NB4 (cell line): ENCODE measurements at regions not wholly inside any gene's neighbourhood (a gene's known extent, or its start where the extent isn't known, plus 50 kb on each side); places are given as distances from the start of the nearest gene placed in this dataset.

Experiments used
- DNase-seq: peaks from one replicate; pipeline ENCODE4 v3.0.0; 2010; ENCODE audit warnings: low read depth
- H3K4me3 ChIP-seq: one replicate; pipeline ENCODE4 v1.5.1; 2011; ENCODE audit warnings: mild to moderate bottlenecking, low read depth, low read length, moderate library complexity
- MAX ChIP-seq: IDR thresholded peaks from 2 replicates; pipeline ENCODE4 v1.6.1; 2011; ENCODE audit warnings: low read depth, low read length
- MYC ChIP-seq: IDR thresholded peaks from 2 replicates; pipeline ENCODE4 v1.6.1; 2011; ENCODE audit warnings: low read depth, low read length
- POLR2A ChIP-seq: IDR thresholded peaks from 2 replicates; pipeline ENCODE4 v1.6.1; 2011; ENCODE audit warnings: mild to moderate bottlenecking; ENCODE audit not compliant: insufficient read length; ENCODE audit errors: extremely low read depth
- TF ChIP-seq, protein P1 (sequence below): IDR thresholded peaks from one replicate; pipeline ENCODE4 v1.5.1; 2012; ENCODE audit warnings: low read depth, low read length

- TF ChIP-seq MAX (no peak), POLR2A (no peak)
- TF ChIP-seq, protein P1, sequence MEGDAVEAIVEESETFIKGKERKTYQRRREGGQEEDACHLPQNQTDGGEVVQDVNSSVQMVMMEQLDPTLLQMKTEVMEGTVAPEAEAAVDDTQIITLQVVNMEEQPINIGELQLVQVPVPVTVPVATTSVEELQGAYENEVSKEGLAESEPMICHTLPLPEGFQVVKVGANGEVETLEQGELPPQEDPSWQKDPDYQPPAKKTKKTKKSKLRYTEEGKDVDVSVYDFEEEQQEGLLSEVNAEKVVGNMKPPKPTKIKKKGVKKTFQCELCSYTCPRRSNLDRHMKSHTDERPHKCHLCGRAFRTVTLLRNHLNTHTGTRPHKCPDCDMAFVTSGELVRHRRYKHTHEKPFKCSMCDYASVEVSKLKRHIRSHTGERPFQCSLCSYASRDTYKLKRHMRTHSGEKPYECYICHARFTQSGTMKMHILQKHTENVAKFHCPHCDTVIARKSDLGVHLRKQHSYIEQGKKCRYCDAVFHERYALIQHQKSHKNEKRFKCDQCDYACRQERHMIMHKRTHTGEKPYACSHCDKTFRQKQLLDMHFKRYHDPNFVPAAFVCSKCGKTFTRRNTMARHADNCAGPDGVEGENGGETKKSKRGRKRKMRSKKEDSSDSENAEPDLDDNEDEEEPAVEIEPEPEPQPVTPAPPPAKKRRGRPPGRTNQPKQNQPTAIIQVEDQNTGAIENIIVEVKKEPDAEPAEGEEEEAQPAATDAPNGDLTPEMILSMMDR, result no peak
- no peak overlapping the region for H3K4me3 ChIP-seq
- no peak for DNase-seq
Observed at GRCh38 chr10:118805146-118805545, 50.4 kb upstream of the CACUL1 start.

- DNase-seq, result no peak
Observed at GRCh38 chr10:118807512-118808305, 52.9 kb upstream of the CACUL1 start.

DNA sequence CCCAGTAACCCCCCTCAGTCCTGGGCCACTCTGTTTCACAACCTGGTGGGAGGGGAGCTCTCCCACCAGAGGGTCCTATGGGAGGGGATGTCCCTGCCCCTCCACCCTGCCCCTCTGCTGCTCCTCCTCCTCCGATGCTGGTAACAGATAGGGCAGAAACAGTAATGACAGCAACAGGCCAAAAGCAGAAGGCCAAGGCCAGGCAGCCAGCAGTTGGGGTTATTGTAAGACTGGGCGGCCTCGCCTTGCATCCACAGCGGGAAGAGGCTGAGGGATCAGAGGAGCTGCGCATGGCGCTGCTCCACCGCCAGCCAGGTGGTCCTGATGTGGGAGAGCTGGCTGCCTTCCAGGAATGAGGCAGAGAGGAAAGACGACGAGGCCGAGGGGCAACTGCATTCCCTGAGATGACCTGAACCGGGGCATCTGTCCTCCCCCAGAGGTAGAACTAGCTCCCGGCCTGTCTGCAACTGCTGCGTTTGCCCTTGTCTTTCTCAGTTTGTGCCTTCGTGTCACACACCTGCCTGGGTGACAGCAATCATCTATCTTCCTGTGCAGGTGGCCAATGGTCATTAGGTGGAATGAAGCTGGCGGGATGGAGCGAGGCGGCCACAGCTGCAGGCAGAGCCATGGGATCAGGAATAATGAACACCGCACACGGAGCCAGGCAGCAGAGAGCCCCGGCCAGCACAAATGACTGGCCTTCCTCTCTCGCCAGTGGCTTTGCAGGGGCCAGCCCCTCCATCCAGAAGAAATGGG is 54.0 kb upstream of the CACUL1 start:
- DNase-seq, result no peak
- no peak overlapping the region for H3K4me3 ChIP-seq
- TF ChIP-seq MYC, result no peak
- TF ChIP-seq MAX, result no peak
- TF ChIP-seq, protein P1, result no peak
- no peak for TF ChIP-seq POLR2A

More at GRCh38 chr10:118807512-118808305, 52.9 kb upstream of the CACUL1 start:
- H3K4me3 ChIP-seq, result no peak overlapping the region
- TF ChIP-seq, protein P1, result no peak
- TF ChIP-seq POLR2A, result no peak
- no peak for TF ChIP-seq MAX
- no peak for TF ChIP-seq MYC

DNA sequence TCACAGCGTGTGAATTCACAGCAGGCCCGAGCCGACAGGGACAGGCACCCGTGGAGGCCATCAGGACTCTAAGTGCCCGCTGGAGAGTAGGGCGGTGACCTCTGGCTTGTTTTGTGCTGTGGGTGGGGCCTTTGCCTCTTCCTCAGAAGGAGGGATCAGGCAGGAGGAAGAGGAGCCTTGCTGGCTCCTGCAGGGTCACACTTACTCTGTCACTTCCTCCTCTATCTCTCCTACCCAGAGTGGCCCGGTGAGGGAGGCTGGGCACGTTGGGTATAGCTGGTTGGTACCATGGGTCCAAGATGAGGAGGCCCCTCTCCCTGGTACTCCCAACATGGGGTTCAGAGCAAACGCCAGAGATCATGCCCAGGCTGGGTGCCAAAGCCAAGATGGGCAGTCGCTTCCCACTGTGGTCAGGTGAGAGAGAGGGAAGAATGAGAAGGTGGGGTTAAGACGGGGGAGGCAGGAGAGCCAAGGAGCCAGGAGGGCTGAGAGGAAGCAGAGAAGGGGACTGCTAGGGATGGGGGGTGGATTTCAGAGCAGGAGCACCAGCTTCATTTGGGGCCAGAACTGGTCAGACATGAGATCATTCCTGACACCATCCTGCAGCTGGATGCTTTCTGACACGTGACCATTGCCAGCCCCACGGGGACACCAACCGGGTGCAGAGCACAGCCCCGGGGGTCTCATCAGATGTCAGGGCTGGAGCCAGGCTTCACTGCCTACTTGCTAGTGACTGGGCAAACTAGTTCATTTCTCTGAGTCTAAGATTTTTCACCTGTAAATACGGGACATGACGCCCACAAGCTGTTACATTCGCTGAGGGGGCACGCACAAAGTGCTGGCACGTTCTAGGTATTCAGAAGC is 54.8 kb upstream of the CACUL1 start:
- no peak overlapping the region for H3K4me3 ChIP-seq
- no peak for TF ChIP-seq POLR2A
- TF ChIP-seq, protein P1, result no peak
- no peak for TF ChIP-seq MAX
- no peak for DNase-seq

DNA sequence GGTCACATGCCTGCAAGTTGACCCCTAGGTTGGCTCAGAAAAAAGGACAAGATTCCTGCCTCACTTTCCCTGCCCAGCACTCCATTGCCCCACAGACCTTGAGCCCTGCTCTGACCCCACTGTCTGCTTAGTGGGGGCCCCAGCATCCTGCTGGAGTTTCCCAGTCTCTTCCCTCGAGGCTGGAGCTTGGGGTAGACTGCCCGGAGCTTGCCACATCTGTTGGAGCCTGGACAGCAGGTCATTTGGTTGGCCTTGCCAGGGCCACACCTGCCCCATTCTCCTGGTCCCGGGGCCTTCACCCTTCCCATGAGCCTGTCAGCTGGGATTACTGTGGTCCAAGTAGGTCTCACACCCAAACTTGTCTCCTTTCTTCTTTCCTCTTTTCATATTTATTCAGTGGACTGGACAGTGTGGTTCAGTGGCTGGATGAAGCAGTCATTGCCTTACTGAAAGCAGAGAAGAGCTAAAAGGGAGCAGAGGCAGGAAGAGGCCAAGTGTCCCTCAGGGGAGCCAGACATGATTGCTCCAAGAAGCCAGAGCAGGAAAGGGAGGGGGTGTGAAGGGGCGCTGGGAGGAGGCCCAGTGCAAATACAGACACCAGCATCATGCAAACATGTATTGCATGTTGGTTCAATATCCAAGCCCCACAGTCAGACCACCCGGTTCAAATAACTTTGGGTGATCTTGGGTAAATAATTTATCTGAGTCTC is 56.2 kb upstream of the CACUL1 start:
- H3K4me3 ChIP-seq, result no peak overlapping the region
- peak; percentile 24 for DNase-seq
- no peak for TF ChIP-seq MAX
- TF ChIP-seq, protein P1, result no peak
- no peak for TF ChIP-seq MYC
- no peak for TF ChIP-seq POLR2A
